GM19023 (cell line): ENCODE measurements at regions not wholly inside any gene's neighbourhood (a gene's known extent, or its start where the extent isn't known, plus 50 kb on each side); places are given as distances from the start of the nearest gene placed in this dataset.
"Not testable (repeated sequence)": the region's sequence is repeated elsewhere in the genome, so short reads cannot be mapped to it uniquely, and the experiment has no call there.

Experiments used
- ATAC-seq: cut with Tn5 transposase; IDR thresholded peaks from one replicate; pipeline ENCODE4 v1.9.1; 2021; ENCODE audit warnings: mild to moderate bottlenecking, moderate library complexity; ENCODE audit not compliant: unreplicated experiment

DNA sequence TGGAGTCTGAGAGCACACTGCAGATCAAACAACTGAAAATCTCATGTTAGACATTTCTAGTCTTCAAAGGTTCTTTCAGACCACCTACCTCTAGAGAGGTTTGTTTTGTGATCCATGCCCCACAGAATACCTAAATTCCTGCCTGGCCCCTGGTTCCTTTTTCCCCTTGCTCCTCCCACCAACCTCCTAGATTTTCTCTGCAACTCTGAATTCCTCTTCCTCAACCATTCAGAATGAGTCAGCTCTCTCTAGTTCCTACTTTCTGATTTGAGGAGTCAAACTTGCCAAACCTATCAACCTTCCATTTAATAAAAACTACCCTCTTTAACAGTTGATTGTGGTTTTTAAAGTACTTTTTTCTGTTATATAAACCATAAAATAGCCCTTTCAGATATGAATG is 83.2 kb upstream of the ZNF462 start:
- ATAC-seq = no peak

DNA sequence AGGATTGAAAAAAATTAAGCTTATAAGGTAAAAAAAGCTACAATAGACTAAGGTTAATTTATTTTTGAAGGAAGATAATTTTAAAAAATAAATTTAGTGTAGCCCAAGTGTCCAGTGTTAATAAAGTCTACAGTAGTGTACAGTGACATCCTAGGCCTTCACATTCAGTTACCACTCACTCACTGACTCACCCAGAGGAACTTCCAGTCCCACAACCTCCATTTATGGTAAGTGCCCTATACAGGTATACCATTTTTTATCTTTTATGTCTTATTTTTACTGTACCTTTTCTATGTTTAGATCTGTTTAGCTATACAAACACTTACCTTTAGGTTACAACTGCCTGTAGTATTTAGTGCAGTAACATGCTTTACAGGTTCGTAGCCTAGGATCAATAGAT is 79.8 kb upstream of the ZNF462 start:
- ATAC-seq = no peak

DNA sequence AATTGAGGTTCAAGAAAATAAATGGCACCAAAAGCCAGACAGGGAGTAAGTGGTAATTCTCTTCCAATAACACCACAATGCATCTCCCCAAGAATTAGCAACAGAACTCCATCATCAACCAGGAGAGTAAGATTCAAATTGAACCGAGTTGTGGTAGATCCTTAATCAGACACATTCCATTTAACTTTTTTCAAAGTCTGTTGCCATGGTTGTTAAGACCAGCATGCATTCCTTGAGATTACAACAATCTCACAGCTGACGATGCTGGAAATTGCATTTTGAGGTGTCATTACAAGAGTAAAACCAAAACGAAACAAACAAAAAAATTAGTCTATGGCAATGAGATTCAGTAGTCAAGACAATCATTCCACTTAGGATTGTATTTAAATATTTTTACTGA is 78.9 kb upstream of the ZNF462 start:
- no peak for ATAC-seq

DNA sequence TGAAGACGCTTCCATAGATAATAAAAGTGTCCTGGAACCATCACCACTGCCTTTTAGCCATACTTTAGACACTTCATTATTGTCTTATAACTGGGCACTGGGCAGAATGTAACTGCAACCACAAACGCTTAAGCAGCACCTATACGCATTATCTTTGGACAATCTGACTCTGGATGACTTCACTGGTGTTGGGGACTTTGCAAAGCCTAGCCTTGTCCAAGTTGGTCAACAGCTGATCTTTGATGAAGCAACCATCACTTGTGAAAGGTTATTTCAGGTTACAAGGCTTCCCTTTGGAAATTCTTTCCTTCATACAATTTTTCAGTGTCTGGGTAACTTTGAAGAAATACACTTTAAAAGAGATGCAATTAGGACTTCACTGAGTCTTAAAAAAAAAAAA is 77.8 kb upstream of the ZNF462 start:
- no peak for ATAC-seq

DNA sequence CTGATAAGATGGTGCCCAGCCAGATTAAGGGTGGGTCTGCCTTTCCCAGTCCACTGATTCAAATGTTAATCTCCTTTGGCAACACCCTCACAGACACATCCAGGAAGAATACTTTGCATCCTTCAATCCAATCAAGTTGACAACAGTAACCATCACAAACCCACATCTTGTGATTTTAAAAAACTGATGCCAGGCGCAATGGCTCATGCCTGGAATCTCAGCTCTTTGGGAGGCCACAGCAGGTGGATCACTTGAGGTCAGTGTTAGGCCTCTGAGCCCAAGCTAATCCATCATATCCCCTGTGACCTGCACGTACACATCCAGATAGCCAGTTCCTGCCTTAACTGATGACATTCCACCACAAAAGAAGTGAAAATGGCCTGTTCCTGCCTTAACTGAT is 74.9 kb upstream of the ZNF462 start:
- not testable (repeated sequence) for ATAC-seq

DNA sequence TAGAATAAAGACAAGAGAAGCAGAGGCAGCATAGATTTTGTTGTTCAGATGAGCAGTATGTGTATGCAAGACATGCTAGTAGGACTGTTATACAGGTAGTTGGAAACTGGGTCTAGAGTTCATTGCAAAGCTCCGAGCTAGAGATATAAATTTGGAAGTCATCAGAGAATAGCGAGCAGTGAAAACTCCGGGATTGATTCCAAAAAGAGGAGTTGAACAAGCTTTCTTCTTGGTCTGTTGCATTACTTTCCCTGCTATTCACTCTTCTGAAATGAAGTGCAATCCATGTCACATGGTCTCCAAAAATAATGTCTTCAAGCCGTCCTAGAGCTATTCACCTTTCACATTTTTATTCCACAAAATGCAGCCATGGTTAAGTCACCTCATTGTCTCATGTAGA is 67.9 kb upstream of the ZNF462 start:
- ATAC-seq = no peak

DNA sequence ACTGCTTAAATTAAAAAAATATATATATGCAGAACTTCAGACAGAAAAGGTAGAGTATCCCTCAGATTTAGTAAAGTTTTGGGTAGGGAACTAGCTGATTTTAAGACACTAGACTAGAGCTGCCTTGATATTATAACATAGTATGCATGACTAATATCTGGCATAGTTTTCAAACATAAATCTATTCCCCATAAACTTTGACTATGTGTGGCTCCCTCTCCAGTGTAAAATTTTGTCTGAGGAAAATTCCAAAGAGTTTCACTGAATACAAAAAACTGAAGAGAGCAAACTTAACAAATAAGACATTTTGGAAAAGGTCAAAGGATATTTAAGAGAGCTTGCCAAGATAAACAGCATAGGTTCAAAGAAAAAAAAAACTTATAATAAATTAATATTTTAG is 66.2 kb upstream of the ZNF462 start:
- no peak for ATAC-seq

DNA sequence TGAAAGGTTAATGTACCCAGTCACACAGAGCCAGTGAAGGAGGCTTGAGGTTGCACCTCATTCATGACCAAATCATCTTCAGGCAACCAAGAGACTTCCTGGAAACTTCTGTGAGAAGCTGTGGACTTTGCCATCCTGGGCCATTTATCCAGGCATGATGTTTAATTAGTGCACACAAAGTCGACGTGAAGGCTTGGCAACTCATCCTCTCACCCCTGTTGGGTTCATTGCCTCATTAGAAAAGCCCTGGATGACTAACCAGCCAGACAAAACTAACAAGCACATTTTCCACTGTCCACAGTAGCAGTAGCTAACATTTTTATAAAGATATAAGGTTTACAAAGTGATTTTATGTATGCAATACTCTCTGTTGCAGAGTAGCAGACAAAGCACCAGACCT is 65.7 kb upstream of the ZNF462 start:
- no peak for ATAC-seq

DNA sequence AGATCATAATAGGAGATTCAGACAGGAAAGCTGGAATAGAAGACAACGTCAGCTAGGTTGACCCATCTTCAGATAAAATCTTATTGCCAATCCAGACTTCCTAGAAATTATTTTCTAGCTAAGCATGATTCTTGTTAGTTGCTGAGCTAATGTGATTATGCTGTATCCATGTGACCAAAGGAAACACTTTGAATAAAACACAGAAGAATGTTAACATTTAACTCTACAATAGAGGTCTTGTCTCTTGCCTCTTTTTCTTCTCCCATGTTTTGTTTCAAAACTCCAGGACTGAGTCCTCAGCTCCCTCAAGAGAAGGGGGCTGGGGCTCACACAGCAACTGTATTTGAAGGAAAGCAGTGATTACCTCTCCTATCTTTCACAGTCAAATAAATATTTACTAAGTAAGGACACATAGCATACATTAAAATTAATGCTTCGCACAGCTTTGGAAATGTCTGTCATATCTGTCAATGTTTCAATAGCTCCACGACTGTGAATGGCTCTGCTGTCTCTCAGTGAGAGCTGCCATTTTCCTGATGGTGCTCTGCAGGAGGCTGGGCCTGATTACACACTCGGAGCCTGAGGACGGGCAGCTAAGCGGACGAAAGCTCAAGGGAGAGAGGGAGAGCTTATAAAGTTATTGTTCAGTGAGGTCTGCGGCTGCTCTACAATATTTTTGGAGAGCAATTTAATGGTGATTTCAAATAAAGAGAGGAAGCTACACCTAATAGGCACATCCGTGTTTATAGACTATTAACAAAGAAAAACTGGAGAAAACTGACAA is 64.8 kb upstream of the ZNF462 start:
- ATAC-seq = no peak

DNA sequence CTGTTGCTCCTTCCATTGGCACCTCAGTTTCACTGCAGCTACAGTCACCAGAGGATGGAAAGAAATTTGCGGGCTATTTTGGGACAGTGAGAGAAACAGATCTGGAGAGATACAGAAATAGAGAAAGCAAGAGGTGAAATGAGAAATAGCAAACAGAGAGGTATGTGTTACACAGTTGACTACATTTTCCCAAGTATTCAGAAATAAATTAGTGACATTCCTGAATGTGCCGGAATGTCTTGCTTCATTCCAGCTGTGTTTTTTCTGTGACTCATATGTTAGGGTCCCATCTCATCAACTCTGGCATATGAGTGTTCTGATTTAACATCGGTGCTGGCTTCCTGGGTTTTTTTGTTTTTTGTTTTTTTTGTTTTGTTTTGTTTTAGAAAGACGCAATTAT is 63.8 kb upstream of the ZNF462 start:
- no peak for ATAC-seq

DNA sequence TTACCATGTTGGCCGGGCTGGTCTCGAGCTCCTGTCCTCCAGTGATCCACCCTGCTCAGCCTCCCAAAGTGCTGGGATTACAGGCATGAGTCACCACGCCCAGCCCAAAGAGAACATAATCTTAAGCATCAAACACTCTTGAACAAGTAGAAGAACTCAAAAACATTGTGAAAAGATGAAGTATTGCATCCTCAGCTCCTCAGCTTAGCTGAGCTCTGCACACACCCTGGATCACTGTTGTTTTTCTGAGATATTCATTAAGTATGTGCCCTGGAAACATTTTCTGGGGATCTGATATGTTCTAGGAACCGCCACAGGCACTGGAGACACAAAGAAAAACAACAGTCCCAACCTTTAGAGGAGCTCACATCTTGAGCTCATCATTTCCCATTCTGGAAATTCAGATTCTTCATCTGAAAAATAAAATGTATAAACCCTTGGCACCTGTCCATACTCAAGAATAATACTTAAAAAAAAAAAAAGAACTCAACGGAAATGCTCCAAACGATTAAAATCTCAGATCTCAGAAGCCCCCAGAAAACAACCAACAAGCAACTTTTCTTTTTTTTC is 62.2 kb upstream of the ZNF462 start:
- ATAC-seq = no peak

DNA sequence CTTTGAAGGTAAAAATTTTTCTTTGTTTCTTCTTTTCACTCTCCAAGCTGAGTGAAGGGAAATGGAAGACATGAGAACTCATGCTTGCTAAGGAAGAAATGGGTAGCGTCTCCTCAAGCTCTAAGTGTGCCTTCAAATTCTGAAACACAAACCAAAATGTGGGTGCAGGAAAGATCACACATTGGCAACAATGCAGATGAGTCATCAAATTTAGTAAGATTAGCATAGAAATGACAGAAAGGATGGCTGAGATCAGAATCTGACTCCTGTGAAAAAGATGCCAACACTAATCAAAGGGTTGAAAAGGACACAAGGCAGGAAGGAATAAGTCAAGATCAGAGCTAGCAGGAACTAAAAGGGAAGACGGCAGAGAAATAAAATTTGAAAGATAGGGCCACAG is 61.1 kb upstream of the ZNF462 start:
- no peak for ATAC-seq
